HEK293 (cell line): ENCODE measurements at regions not wholly inside any gene's neighbourhood (a gene's known extent, or its start where the extent isn't known, plus 50 kb on each side); places are given as distances from the start of the nearest gene placed in this dataset.

Experiments used
- CTCF ChIA-PET: fragments of 350-600 bp; formaldehyde crosslinking; extraction: SDS; loops from one replicate; lab custom pipeline; 2021; ENCODE audit warnings: antibody characterized with exemption; lab: Yijun Ruan, JAX
- POLR2A ChIA-PET: fragments of 300-600 bp; formaldehyde crosslinking; extraction: SDS; loops from one replicate; lab custom pipeline; 2020; ENCODE audit warnings: antibody characterized with exemption, inconsistent platforms; lab: Yijun Ruan, JAX
- H3K27ac ChIP-seq: fragments of 200-500 bp; sonication (Bioruptor generic); 2 replicates; pipeline ENCODE4 v1.5.1; 2014; ENCODE audit warnings: low read depth, low read length, control low read depth, inconsistent platforms; ENCODE audit errors: extremely low read depth
- H3K36me3 ChIP-seq, 2 experiments: fragments of 200-500 bp in 1 of 2; sonication (Bioruptor generic) in 1 of 2; 1 replicate in 1 of 2; 2 replicates in 1 of 2; pipeline ENCODE4 v1.5.1; 2014 to 2017; ENCODE audit warnings: inconsistent platforms in 2 of 2, low read length in 2 of 2; ENCODE audit not compliant: control insufficient read depth in 2 of 2, insufficient read depth in 1 of 2
- H3K4me1 ChIP-seq: fragments of 200-500 bp; sonication (Bioruptor generic); 2 replicates; pipeline ENCODE4 v1.5.1; 2014; ENCODE audit warnings: mild to moderate bottlenecking, low read length, inconsistent platforms; ENCODE audit not compliant: control insufficient read depth, insufficient read depth
- H3K4me3 ChIP-seq: 2 replicates; pipeline ENCODE4 v1.5.1; 2011; ENCODE audit warnings: low read depth, mild to moderate bottlenecking, control low read depth, low read length, moderate library complexity
- H3K9me3 ChIP-seq: fragments of 200-500 bp; sonication (Bioruptor generic); 2 replicates; pipeline ENCODE4 v1.5.1; 2014; ENCODE audit warnings: low read depth, low read length, inconsistent platforms; ENCODE audit not compliant: control insufficient read depth, insufficient read depth
- BCL11A ChIP-seq: fragments of 450-650 bp; formaldehyde crosslinking; IDR thresholded peaks from 2 replicates; pipeline ENCODE4 v1.5.1; 2016; ENCODE audit warnings: low read depth, missing biosample characterization, missing genetic modification characterization
- GLIS2 ChIP-seq: fragments of 450-650 bp; formaldehyde crosslinking; IDR thresholded peaks from 2 replicates; pipeline ENCODE4 v1.5.1; 2016; ENCODE audit warnings: missing biosample characterization, missing genetic modification characterization
- MEIS1 ChIP-seq: sonication (generic); formaldehyde crosslinking; IDR thresholded peaks from 2 replicates; pipeline ENCODE4 v1.8.1; 2022; ENCODE audit warnings: missing genetic modification reagents, mild to moderate bottlenecking, borderline replicate concordance
- PBX3 ChIP-seq: sonication (generic); formaldehyde crosslinking; IDR thresholded peaks from 2 replicates; pipeline ENCODE4 v1.8.1; 2022; ENCODE audit warnings: mild to moderate bottlenecking, moderate library complexity, missing genetic modification reagents
- PRDM2 ChIP-seq: fragments of 450-650 bp; formaldehyde crosslinking; IDR thresholded peaks from 2 replicates; pipeline ENCODE4 v1.5.1; 2016; ENCODE audit warnings: missing biosample characterization, missing genetic modification characterization, borderline replicate concordance
- REST ChIP-seq: fragments of 450-650 bp; formaldehyde crosslinking; IDR thresholded peaks from 2 replicates; pipeline ENCODE4 v1.5.1; 2016; ENCODE audit warnings: missing biosample characterization, missing genetic modification characterization
- SALL2 ChIP-seq: fragments of 450-650 bp; formaldehyde crosslinking; IDR thresholded peaks from 2 replicates; pipeline ENCODE4 v1.5.0; 2017; ENCODE audit warnings: missing biosample characterization, mild to moderate bottlenecking, missing genetic modification characterization, borderline replicate concordance
- SCRT2 ChIP-seq: fragments of 450-650 bp; formaldehyde crosslinking; IDR thresholded peaks from 2 replicates; pipeline ENCODE4 v1.5.1; 2016; ENCODE audit warnings: missing biosample characterization, missing genetic modification characterization
- ZBTB1 ChIP-seq: fragments of 450-650 bp; formaldehyde crosslinking; IDR thresholded peaks from 2 replicates; pipeline ENCODE4 v1.5.1; 2016; ENCODE audit warnings: missing biosample characterization, missing genetic modification characterization
- ZFP3 ChIP-seq: fragments of 450-650 bp; formaldehyde crosslinking; IDR thresholded peaks from 2 replicates; pipeline ENCODE4 v1.5.1; 2016; ENCODE audit warnings: low read depth, missing biosample characterization, missing genetic modification characterization
- ZNF10 ChIP-seq: fragments of 450-650 bp; formaldehyde crosslinking; IDR thresholded peaks from 2 replicates; pipeline ENCODE4 v1.5.1; 2017; ENCODE audit warnings: missing biosample characterization, missing genetic modification characterization
- ZNF214 ChIP-seq: fragments of 450-650 bp; formaldehyde crosslinking; IDR thresholded peaks from 2 replicates; pipeline ENCODE4 v1.5.1; 2017; ENCODE audit warnings: missing biosample characterization, mild to moderate bottlenecking, missing genetic modification characterization, borderline replicate concordance
- ZNF366 ChIP-seq: fragments of 450-650 bp; formaldehyde crosslinking; conservative IDR thresholded peaks from 2 replicates; pipeline ENCODE4 v1.5.1; 2016; ENCODE audit warnings: missing biosample characterization, missing genetic modification characterization
- ZNF48 ChIP-seq: fragments of 450-650 bp; formaldehyde crosslinking; IDR thresholded peaks from 2 replicates; pipeline ENCODE4 v1.5.1; 2016; ENCODE audit warnings: missing biosample characterization, missing genetic modification characterization
- ZNF600 ChIP-seq: fragments of 450-650 bp; formaldehyde crosslinking; IDR thresholded peaks from 2 replicates; pipeline ENCODE4 v1.5.1; 2016; ENCODE audit warnings: missing biosample characterization, missing genetic modification characterization
- ZNF747 ChIP-seq: fragments of 450-650 bp; formaldehyde crosslinking; IDR thresholded peaks from 2 replicates; pipeline ENCODE4 v1.5.1; 2016; ENCODE audit warnings: missing biosample characterization, missing genetic modification characterization
- ZNF768 ChIP-seq: fragments of 450-650 bp; formaldehyde crosslinking; IDR thresholded peaks from 2 replicates; pipeline ENCODE4 v1.5.1; 2018; ENCODE audit warnings: missing biosample characterization, mild to moderate bottlenecking, missing genetic modification characterization
- ZNF843 ChIP-seq: fragments of 450-650 bp; formaldehyde crosslinking; IDR thresholded peaks from 2 replicates; pipeline ENCODE4 v1.5.1; 2016; ENCODE audit warnings: missing biosample characterization, missing genetic modification characterization

GRCh38 chr15:91789136-91789535 is 64.4 kb upstream of the SLCO3A1 start (continued):
- no peak for TF ChIP-seq PRDM2
- TF ChIP-seq GLIS2 (tag by site-specific recombination), result no peak
- no peak for TF ChIP-seq ZNF10 (tag by site-specific recombination)
- no peak for TF ChIP-seq ZNF843 (tag by site-specific recombination)

- H3K4me1 ChIP-seq, result no peaks in the 10 kb centered on the region
- TF ChIP-seq ZNF366 (no peak), ZNF747 (tag by site-specific recombination) (no peak), ZFP3 (tag by site-specific recombination) (no peak), ZBTB1 (tag by site-specific recombination) (no peak), REST (no peak), ZNF214 (tag by site-specific recombination) (no peak)
- ChIA-PET CTCF (interaction anchor here (0.8 kb wide), 1 partner anchor 594 kb away, joined by 3 read pairs; no protein-coding TSS in a partner anchor), POLR2A (no interaction called here)
- no peak overlapping the region for H3K4me3 ChIP-seq
- H3K9me3 ChIP-seq, result no peaks in the 10 kb centered on the region
- no peaks in the 10 kb centered on the region for H3K36me3 ChIP-seq
- H3K27ac ChIP-seq, result no peak overlapping the region
Observed at GRCh38 chr15:91790836-91791235, 62.7 kb upstream of the SLCO3A1 start.

- ChIA-PET POLR2A (no interaction called here), CTCF (no interaction called here)
- no peaks in the 10 kb centered on the region for H3K36me3 ChIP-seq
- H3K9me3 ChIP-seq, result no peaks in the 10 kb centered on the region
- no peak overlapping the region for H3K4me3 ChIP-seq
- H3K4me1 ChIP-seq, result no peaks in the 10 kb centered on the region
- H3K27ac ChIP-seq, result no peak overlapping the region
- no peak for TF ChIP-seq ZNF768 (tag by site-specific recombination)
- no peak for TF ChIP-seq MEIS1
- TF ChIP-seq ZNF600 (tag by site-specific recombination), result no peak
- no peak for TF ChIP-seq ZNF48 (tag by site-specific recombination)
- TF ChIP-seq BCL11A (tag by site-specific recombination), result no peak
- TF ChIP-seq REST, result no peak
- TF ChIP-seq PBX3 (CRISPR knock-in tag), result no peak
- no peak for TF ChIP-seq SALL2 (tag by site-specific recombination)
- TF ChIP-seq SCRT2 (tag by site-specific recombination), result no peak
Observed at GRCh38 chr15:91793771-91794170, 59.7 kb upstream of the SLCO3A1 start.
